Urothelium cell line (cell line): ENCODE measurements at regions not wholly inside any gene's neighbourhood (a gene's known extent, or its start where the extent isn't known, plus 50 kb on each side); places are given as distances from the start of the nearest gene placed in this dataset.
"Not testable (repeated sequence)": the region's sequence is repeated elsewhere in the genome, so short reads cannot be mapped to it uniquely, and the experiment has no call there.

Experiments
- DNase-seq: peaks from one replicate; pipeline ENCODE4 v3.0.0; 2011; ENCODE audit warnings: low spot score, mixed read lengths
- FAIRE-seq: peaks from 2 replicates; lab custom pipeline; 2011; peaks lifted over from hg19 to GRCh38; lab: Jason Lieb, UNC

DNA sequence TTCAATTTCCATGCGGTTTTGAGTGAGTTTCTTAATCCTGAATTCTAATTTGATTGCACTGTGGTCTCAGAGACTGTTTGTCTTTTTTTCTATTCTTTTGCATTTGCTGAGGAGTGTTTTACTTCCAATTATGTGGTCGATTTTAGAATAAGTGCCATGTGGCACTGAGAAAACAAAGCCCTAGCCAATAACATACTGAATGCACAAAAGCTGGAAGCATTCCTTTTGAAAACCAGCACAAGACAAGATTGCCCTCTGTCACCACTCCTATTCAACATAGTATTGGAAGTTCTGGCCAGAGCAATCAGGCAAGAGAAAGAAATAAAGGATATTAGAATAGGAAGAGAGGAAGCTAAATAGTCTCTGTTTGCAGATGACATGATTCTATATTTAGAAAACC is 66.7 kb upstream of the SLITRK5 start:
- FAIRE-seq, DNase-seq: not testable (repeated sequence)

- DNase-seq: no peak
- FAIRE-seq: no peak
These were observed 63.9 kb upstream of the SLITRK5 start for GRCh38 chr13:87607266-87607665.

DNA sequence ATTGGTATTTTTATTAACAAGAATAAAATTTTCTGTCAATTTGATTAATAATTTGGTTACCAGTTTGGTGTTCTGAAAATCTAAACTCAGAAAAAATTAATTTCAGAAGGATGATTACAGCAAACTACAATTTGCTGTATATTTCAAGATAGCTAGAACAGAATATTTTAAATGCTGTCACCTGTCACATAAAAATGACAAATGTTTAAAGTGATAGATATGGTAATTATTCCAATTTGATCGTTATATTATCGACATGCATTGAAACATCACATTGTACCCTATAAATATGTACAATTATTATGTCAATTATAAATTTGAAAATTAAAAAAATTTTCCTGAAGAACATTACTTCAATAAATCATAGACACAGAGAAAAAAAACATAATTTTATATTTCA is 56.9 kb upstream of the SLITRK5 start:
- FAIRE-seq: no peak
- DNase-seq: no peak
